Cardiac muscle cell (in vitro differentiated cells and primary cell): ENCODE measurements at regions not wholly inside any gene's neighbourhood (a gene's known extent, or its start where the extent isn't known, plus 50 kb on each side); places are given as distances from the start of the nearest gene placed in this dataset.

ENCODE experiments used
- DNase-seq, 2 donors: peaks; one replicate each; pipeline versions ENCODE4 v3.0.0 to v3.0.0-alpha.2; 2010 to 2017; ENCODE audit warnings: low read depth in 1 of 2, low spot score in 1 of 2
- H3K27ac ChIP-seq: fragments of 200-600 bp; sonication (generic); 2 replicates; pipeline ENCODE4 v1.5.1; 2016
- H3K27me3 ChIP-seq: fragments of 200-600 bp; sonication (generic); 2 replicates; pipeline ENCODE4 v1.6.0; 2016; ENCODE audit warnings: control low read depth
- H3K36me3 ChIP-seq: fragments of 200-600 bp; sonication (generic); 2 replicates; pipeline ENCODE4 v1.5.1; 2016; ENCODE audit warnings: control low read depth
- H3K4me1 ChIP-seq: fragments of 200-600 bp; sonication (generic); 2 replicates; pipeline ENCODE4 v1.8.1; 2017; ENCODE audit warnings: low read depth, mild to moderate bottlenecking, mixed run types
- H3K4me3 ChIP-seq: fragments of 200-600 bp; sonication (generic); 2 replicates; pipeline ENCODE4 v1.5.1; 2016; ENCODE audit warnings: mild to moderate bottlenecking
- H3K9me3 ChIP-seq: fragments of 200-600 bp; sonication (generic); 2 replicates; pipeline ENCODE4 v1.5.1; 2017; ENCODE audit warnings: low read depth, mild to moderate bottlenecking, control low read depth
- TF ChIP-seq, protein P1 (sequence below): IDR thresholded peaks from 2 replicates; pipeline ENCODE4 v1.5.1; 2012; ENCODE audit warnings: low read depth, mild to moderate bottlenecking, low read length

DNA sequence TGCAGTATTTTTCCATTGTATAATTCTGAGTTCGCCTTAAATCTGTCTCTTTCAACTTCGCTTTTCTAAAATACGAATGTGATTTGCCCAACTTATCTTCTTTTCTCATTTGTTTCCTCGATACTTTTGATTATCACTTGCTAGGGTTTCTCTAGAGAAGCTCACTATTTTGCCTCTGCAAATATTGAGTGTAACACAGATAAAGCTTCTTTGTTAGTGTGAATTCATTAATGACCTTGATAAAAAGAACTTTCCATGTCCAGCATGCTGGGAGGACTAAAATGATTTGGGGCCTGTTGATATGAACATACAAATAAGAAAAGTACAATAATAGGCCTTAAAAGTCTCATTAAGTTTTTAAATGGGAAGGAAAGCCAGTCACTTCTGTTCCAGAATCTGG, 303.3 kb downstream of the MAP2K6 start:
- H3K27ac ChIP-seq = no peak overlapping the region
- H3K9me3 ChIP-seq = no peaks in the 10 kb centered on the region
- H3K27me3 ChIP-seq = peaks cover 3% of the 10 kb centered on the region
- H3K4me1 ChIP-seq = no peaks in the 10 kb centered on the region
- no peak overlapping the region for H3K4me3 ChIP-seq
- no peak for DNase-seq
- TF ChIP-seq, protein P1, sequence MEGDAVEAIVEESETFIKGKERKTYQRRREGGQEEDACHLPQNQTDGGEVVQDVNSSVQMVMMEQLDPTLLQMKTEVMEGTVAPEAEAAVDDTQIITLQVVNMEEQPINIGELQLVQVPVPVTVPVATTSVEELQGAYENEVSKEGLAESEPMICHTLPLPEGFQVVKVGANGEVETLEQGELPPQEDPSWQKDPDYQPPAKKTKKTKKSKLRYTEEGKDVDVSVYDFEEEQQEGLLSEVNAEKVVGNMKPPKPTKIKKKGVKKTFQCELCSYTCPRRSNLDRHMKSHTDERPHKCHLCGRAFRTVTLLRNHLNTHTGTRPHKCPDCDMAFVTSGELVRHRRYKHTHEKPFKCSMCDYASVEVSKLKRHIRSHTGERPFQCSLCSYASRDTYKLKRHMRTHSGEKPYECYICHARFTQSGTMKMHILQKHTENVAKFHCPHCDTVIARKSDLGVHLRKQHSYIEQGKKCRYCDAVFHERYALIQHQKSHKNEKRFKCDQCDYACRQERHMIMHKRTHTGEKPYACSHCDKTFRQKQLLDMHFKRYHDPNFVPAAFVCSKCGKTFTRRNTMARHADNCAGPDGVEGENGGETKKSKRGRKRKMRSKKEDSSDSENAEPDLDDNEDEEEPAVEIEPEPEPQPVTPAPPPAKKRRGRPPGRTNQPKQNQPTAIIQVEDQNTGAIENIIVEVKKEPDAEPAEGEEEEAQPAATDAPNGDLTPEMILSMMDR = no peak
- H3K36me3 ChIP-seq = no peaks in the 10 kb centered on the region

DNA sequence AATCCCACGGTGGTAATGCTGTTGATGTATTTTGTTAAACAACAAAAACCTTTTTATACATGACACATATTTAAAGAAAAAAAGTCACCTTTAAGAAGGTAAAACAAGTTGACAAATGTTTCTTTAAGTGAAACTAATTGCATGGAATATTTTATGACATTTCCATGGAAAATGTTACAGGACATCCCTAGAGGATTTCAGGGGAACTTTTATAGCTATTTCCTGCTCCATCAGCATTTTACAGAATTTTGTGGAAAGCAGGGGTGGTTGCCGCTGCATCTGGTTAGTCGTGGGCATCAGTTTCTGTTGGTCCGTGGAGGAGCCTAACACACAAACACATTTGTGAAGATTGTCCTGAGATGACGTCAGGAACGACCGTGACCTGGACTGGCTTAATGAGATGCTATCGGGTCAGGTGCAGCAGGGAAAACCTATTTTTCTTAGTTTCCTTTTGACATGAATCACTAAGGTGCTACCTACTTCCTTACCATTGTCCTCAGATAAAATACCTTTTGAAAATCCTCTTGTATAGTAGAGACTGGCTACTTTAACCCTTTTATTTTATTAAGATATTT, 305.1 kb downstream of the MAP2K6 start:
- Histone ChIP-seq H3K4me3 (no peak overlapping the region), H3K27ac (no peak overlapping the region), H3K36me3 (no peaks in the 10 kb centered on the region), H3K9me3 (no peaks in the 10 kb centered on the region), H3K27me3 (peaks cover 3% of the 10 kb centered on the region), H3K4me1 (no peaks in the 10 kb centered on the region)
- TF ChIP-seq, protein P1 = no peak
- DNase-seq = no peak

DNA sequence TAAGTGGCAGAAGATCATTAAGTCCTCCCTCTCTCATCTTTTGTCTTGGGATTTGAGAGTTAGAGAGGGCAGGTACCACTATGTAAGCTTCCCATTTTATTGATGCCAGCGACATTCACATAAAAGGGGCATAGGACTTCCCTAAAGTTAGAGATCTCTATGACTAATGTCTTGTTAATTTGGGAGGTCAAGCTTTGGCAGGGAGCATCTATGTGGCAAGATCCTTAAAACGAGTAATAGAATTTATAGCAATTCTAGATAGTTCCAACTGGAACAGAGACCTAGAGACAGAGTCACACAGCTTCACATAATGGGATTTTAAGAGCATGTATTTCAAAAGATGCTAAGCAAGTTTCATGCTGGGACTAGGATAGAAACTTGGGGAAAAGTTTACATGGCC, 308.0 kb downstream of the MAP2K6 start:
- Histone ChIP-seq H3K36me3 (no peaks in the 10 kb centered on the region), H3K27ac (no peak overlapping the region), H3K9me3 (no peaks in the 10 kb centered on the region), H3K27me3 (peaks cover 3% of the 10 kb centered on the region), H3K4me3 (no peak overlapping the region), H3K4me1 (no peaks in the 10 kb centered on the region)
- DNase-seq = no peak
- TF ChIP-seq, protein P1 = no peak

DNA sequence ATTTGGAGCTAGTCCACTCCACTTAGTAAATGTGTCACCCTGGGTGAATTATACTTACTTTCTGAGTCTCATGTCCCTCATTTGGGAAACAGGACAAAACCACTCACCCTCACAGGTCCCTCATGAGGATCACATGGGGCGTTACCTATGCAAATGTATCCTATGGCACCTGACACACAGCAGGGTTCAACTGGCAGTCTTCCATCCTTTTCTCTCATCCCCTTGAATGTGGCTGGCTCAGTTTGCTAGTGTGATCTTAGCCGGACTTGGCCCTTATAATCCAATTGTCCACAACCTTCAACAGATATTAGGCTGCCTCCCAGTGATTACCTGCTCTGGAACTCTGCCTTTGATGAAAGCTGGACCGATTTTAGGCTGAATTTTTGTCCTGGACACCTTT, 308.8 kb downstream of the MAP2K6 start:
- H3K36me3 ChIP-seq = no peaks in the 10 kb centered on the region
- H3K4me3 ChIP-seq = no peak overlapping the region
- no peaks in the 10 kb centered on the region for H3K4me1 ChIP-seq
- no peak for DNase-seq
- TF ChIP-seq, protein P1 = no peak
- peaks cover 3% of the 10 kb centered on the region for H3K27me3 ChIP-seq
- no peaks in the 10 kb centered on the region for H3K9me3 ChIP-seq
- H3K27ac ChIP-seq = no peak overlapping the region

DNA sequence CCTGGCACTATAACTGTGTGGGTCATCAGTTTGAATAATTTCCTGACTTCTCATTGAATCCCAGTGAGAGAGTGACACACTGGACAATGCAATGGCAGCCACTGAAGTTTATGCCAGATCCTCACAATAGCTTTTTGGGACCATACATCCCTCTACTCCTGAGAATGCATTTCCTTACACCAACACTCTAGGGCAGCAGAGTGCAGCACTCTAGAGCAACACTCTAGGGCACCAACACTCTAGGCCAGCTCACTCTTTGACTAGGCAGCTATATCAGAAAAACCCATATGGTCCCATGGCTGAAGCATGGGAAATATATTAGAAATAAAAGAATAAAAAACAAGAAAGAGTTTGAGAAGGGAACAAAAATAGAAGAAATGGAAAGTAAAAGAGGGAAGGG, 309.2 kb downstream of the MAP2K6 start:
- peaks cover 3% of the 10 kb centered on the region for H3K27me3 ChIP-seq
- no peak overlapping the region for H3K27ac ChIP-seq
- DNase-seq = peak in 1 of 2 donors; percentile 20
- no peaks in the 10 kb centered on the region for H3K36me3 ChIP-seq
- TF ChIP-seq, protein P1 = peak; percentile 15
- H3K4me3 ChIP-seq = no peak overlapping the region
- no peaks in the 10 kb centered on the region for H3K4me1 ChIP-seq
- no peaks in the 10 kb centered on the region for H3K9me3 ChIP-seq

DNA sequence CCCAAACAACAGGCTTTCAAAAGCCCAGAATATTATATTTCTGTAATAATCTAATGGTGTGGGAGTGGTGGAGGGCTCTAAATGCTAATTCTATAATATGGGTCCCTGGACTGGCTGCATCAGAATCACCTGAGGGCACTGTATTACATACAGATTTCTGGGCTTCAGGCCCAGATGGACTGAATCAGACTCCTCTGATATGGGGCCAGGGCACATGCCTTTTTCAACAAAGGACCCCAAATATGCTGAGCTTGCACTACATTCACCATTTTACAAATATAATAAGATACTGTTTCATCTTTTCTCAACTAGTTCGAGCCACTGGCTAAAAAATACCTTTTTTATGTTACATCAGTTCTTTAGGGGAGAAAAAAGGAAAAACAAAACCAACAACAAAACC, 309.7 kb downstream of the MAP2K6 start:
- Histone ChIP-seq H3K27me3 (peaks cover 3% of the 10 kb centered on the region), H3K4me1 (no peaks in the 10 kb centered on the region), H3K36me3 (no peaks in the 10 kb centered on the region), H3K4me3 (no peak overlapping the region), H3K9me3 (no peaks in the 10 kb centered on the region), H3K27ac (no peak overlapping the region)
- DNase-seq = no peak
- TF ChIP-seq, protein P1 = no peak
